CD4-positive, alpha-beta T cell (primary cell): ENCODE measurements at regions not wholly inside any gene's neighbourhood (a gene's known extent, or its start where the extent isn't known, plus 50 kb on each side); places are given as distances from the start of the nearest gene placed in this dataset.

ENCODE experiments used
- ATAC-seq: fragments of 200-7000 bp; cut with Tn5 transposase; one replicate; pipeline ENCODE4 v1.10.0; 2022; ENCODE audit warnings: mild to moderate bottlenecking; ENCODE audit not compliant: poor library complexity
- CTCF ChIA-PET: fragments of 350-600 bp; sonication (Branson Sonifier 250); formaldehyde crosslinking; loops from one replicate; lab custom pipeline; 2021; ENCODE audit warnings: antibody characterized with exemption, inconsistent platforms; lab: Charles Lee
- POLR2A ChIA-PET: fragments of 350-600 bp; sonication (Branson Sonifier 250); formaldehyde crosslinking; loops from one replicate; lab custom pipeline; 2021; ENCODE audit warnings: antibody characterized with exemption, inconsistent platforms; lab: Charles Lee
- DNase-seq, 14 experiments: peaks; one replicate each; pipeline ENCODE4 v3.0.0-alpha.2; 2013 to 2020; ENCODE audit warnings: mixed read lengths in 2 of 14
- H3K27ac ChIP-seq, 2 donors: one replicate each; pipeline versions ENCODE4 v1.5.1 to v1.7.0; 2013; ENCODE audit warnings: low read length in 2 of 2, low read depth in 1 of 2, mild to moderate bottlenecking in 1 of 2
- H3K27me3 ChIP-seq, 2 experiments: 1 replicate in 1 of 2; 2 replicates in 1 of 2; pipeline versions ENCODE4 v1.6.1 to v1.7.0; 2013; ENCODE audit warnings: low read length in 2 of 2, control low read depth in 1 of 2, mild to moderate bottlenecking in 1 of 2, moderate library complexity in 1 of 2; ENCODE audit not compliant: insufficient read depth in 2 of 2, control insufficient read depth in 1 of 2
- H3K36me3 ChIP-seq: one replicate; pipeline ENCODE4 v1.6.1; 2013; ENCODE audit warnings: low read length, control low read depth; ENCODE audit not compliant: insufficient read depth
- H3K4me1 ChIP-seq: one replicate; pipeline ENCODE4 v1.6.1; 2013; ENCODE audit warnings: low read length, control low read depth; ENCODE audit not compliant: insufficient read depth
- H3K4me3 ChIP-seq: one replicate; pipeline ENCODE4 v1.5.1; 2013; ENCODE audit warnings: mild to moderate bottlenecking, low read length, moderate library complexity
- H3K9me3 ChIP-seq, 2 experiments: 1 replicate in 1 of 2; 2 replicates in 1 of 2; pipeline versions ENCODE4 v1.6.1 to v1.7.0; 2013; ENCODE audit warnings: low read length in 2 of 2, mild to moderate bottlenecking in 2 of 2, control low read depth in 1 of 2, moderate library complexity in 1 of 2; ENCODE audit not compliant: control insufficient read depth in 1 of 2, insufficient read depth in 1 of 2
- H3K27ac Mint-ChIP-seq: one replicate; pipeline ENCODE4 v1.8.0; 2020; ENCODE audit warnings: mixed read lengths
- H3K27me3 Mint-ChIP-seq: one replicate; pipeline ENCODE4 v1.8.0; 2021; ENCODE audit warnings: mixed read lengths
- H3K36me3 Mint-ChIP-seq: one replicate; pipeline ENCODE4 v1.8.0; 2021; ENCODE audit warnings: low read depth, mixed read lengths
- H3K4me1 Mint-ChIP-seq: one replicate; pipeline ENCODE4 v1.8.0; 2021; ENCODE audit warnings: low read depth, mixed read lengths
- H3K4me3 Mint-ChIP-seq: one replicate; pipeline ENCODE4 v1.8.0; 2020; ENCODE audit warnings: mild to moderate bottlenecking, mixed read lengths
- H3K9me3 Mint-ChIP-seq: one replicate; pipeline ENCODE4 v1.8.0; 2020; ENCODE audit warnings: mixed read lengths
- CTCF ChIP-seq: fragments of 200-600 bp; IDR thresholded peaks from one replicate; pipeline ENCODE4 v1.8.0; 2022; ENCODE audit warnings: antibody characterized with exemption, mild to moderate bottlenecking
- intact Hi-C, 2 experiments: fragments of 100-400 bp; cut with DNase I in 1 of 2; cut with micrococcal nuclease in 1 of 2; formaldehyde crosslinking; loops; one replicate each; pipeline versions ENCODE4 v1.15.1 to v1.9.0; 2023 to 2025; cut with DNase I, micrococcal nuclease

- Mint-ChIP-seq H3K4me3 (no peak overlapping the region), H3K9me3 (no peaks in the 10 kb centered on the region), H3K36me3 (no peaks in the 10 kb centered on the region), H3K27me3 (peaks cover 19% of the 10 kb centered on the region), H3K27ac (no peak overlapping the region), H3K4me1 (no peaks in the 10 kb centered on the region)
- peaks cover 0 to 1% of the 10 kb centered on the region in 2 experiments for H3K27me3 ChIP-seq
- TF ChIP-seq CTCF: no peak
- H3K4me1 ChIP-seq: no peaks in the 10 kb centered on the region
- ATAC-seq (no peak), DNase-seq (no peak)
- CTCF ChIA-PET: no interaction called here
- no peak overlapping the region for H3K4me3 ChIP-seq
- intact Hi-C loops: no loop called here
- H3K27ac ChIP-seq: no peak overlapping the region
- no peaks in the 10 kb centered on the region for H3K9me3 ChIP-seq
- no peaks in the 10 kb centered on the region for H3K36me3 ChIP-seq
- POLR2A ChIA-PET: no interaction called here
Observed at GRCh38 chr2:176746411-176746810, 466.2 kb upstream of the HNRNPA3 start.

DNA sequence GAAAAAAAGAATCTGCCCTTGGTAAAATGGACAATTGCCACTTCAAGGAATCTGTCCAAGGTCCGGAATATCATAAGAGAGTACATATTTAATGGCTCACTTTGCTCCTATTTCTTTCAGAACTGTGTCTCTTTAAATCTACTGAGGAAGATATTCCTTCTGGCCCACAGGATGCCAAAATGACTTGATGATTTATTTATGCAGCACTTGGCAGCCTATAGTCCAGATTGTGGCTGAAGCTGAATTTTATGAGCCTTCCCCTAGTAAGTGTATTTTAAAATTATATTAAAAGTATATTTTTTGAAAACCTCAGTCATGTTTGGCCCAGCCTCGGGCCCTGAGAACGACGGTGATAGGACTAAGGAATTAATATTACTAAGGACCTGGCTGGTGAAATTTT lies 465.1 kb upstream of the HNRNPA3 start:
- CTCF ChIA-PET: no interaction called here
- H3K27me3 ChIP-seq: no peaks in the 10 kb centered on the region

DNA sequence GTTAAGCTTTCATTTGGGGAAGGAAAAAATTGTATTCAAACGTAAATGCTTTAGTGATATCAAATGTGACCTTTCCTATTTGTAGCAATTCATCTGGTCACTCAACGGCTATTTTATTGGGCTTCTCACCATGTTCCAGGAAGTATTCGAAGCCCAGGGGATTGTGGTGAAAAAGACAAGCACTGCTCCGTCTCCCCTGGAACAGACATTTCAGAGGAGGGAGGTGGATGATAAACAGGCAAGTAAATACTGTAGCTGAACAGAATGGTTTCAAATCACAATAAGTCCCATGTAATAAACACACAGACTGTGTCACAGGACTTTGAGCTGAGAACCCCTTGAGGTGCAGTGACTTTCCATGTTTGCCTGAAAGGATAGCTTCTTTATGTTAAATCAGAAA lies 464.7 kb upstream of the HNRNPA3 start:
- Histone ChIP-seq H3K4me1 (no peaks in the 10 kb centered on the region), H3K27me3 (no peaks in the 10 kb centered on the region), H3K27ac (no peak overlapping the region), H3K9me3 (no peaks in the 10 kb centered on the region), H3K4me3 (no peak overlapping the region), H3K36me3 (no peaks in the 10 kb centered on the region)
- ChIA-PET CTCF (no interaction called here), POLR2A (no interaction called here)
- no peak for DNase-seq
- Mint-ChIP-seq H3K27me3 (peaks cover 14% of the 10 kb centered on the region), H3K4me1 (no peaks in the 10 kb centered on the region), H3K36me3 (no peaks in the 10 kb centered on the region), H3K9me3 (no peaks in the 10 kb centered on the region), H3K27ac (no peak overlapping the region), H3K4me3 (no peak overlapping the region)
- no peak for ATAC-seq
- TF ChIP-seq CTCF: no peak
- intact Hi-C loops: no loop called here

More for the DNA sequence above, 465.1 kb upstream of the HNRNPA3 start:
- no peak overlapping the region for H3K4me3 Mint-ChIP-seq
- no peak overlapping the region for H3K4me3 ChIP-seq
- TF ChIP-seq CTCF: no peak
- no peak for ATAC-seq
- H3K9me3 ChIP-seq: no peaks in the 10 kb centered on the region
- H3K4me1 Mint-ChIP-seq: no peaks in the 10 kb centered on the region
- H3K27ac ChIP-seq: no peak overlapping the region
- H3K36me3 Mint-ChIP-seq: no peaks in the 10 kb centered on the region
- no peak overlapping the region for H3K27ac Mint-ChIP-seq
- no peaks in the 10 kb centered on the region for H3K4me1 ChIP-seq
- POLR2A ChIA-PET: no interaction called here
- DNase-seq: no peak
- no peaks in the 10 kb centered on the region for H3K9me3 Mint-ChIP-seq
- peaks cover 11% of the 10 kb centered on the region for H3K27me3 Mint-ChIP-seq
- no peaks in the 10 kb centered on the region for H3K36me3 ChIP-seq
- intact Hi-C loops: no loop called here
